HepG2 (cell line): ENCODE measurements at regions not wholly inside any gene's neighbourhood (a gene's known extent, or its start where the extent isn't known, plus 50 kb on each side); places are given as distances from the start of the nearest gene placed in this dataset.

Experiments
- CEBPB ChIP-seq: IDR thresholded peaks from 2 replicates; pipeline ENCODE4 v1.6.1; 2011; ENCODE audit warnings: low read depth, low read length, improper control_type of control experiment, borderline replicate concordance
- FOXA1 ChIP-seq, 2 experiments: fragments of 450-650 bp in 1 of 2; sonication (generic) in 1 of 2; formaldehyde crosslinking in 1 of 2; IDR thresholded peaks; 2 replicates each; pipeline versions ENCODE4 v1.4.0 to v1.6.1; 2016 to 2020; ENCODE audit warnings: missing genetic modification reagents in 1 of 2
- JUND ChIP-seq: sonication (generic); formaldehyde crosslinking; IDR thresholded peaks from 2 replicates; pipeline ENCODE4 v1.8.0; 2022; ENCODE audit warnings: mild to moderate bottlenecking, missing genetic modification reagents
- ZNF143 ChIP-seq: sonication (generic); formaldehyde crosslinking; IDR thresholded peaks from 2 replicates; pipeline ENCODE4 v1.4.0; 2020; ENCODE audit warnings: missing genetic modification reagents
- TF ChIP-seq, protein P1 (sequence below): sonication (generic); formaldehyde crosslinking; IDR thresholded peaks from 2 replicates; pipeline ENCODE4 v1.4.0; 2020; ENCODE audit warnings: missing genetic modification reagents
- TF ChIP-seq, protein P2 (sequence below): sonication (generic); formaldehyde crosslinking; IDR thresholded peaks from 2 replicates; pipeline ENCODE4 v1.5.0; 2020; ENCODE audit warnings: missing genetic modification reagents

- TF ChIP-seq, protein P1, sequence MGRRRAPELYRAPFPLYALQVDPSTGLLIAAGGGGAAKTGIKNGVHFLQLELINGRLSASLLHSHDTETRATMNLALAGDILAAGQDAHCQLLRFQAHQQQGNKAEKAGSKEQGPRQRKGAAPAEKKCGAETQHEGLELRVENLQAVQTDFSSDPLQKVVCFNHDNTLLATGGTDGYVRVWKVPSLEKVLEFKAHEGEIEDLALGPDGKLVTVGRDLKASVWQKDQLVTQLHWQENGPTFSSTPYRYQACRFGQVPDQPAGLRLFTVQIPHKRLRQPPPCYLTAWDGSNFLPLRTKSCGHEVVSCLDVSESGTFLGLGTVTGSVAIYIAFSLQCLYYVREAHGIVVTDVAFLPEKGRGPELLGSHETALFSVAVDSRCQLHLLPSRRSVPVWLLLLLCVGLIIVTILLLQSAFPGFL (CRISPR knock-in tag) = no peak
- TF ChIP-seq CEBPB (no peak), FOXA1 (IDR thresholded peaks at IDR 0.05) (no peak), FOXA1 (CRISPR knock-in tag; IDR thresholded peaks at IDR 0.05) (no peak), JUND (CRISPR knock-in tag) (no peak), ZNF143 (CRISPR knock-in tag) (no peak)
- TF ChIP-seq, protein P2, sequence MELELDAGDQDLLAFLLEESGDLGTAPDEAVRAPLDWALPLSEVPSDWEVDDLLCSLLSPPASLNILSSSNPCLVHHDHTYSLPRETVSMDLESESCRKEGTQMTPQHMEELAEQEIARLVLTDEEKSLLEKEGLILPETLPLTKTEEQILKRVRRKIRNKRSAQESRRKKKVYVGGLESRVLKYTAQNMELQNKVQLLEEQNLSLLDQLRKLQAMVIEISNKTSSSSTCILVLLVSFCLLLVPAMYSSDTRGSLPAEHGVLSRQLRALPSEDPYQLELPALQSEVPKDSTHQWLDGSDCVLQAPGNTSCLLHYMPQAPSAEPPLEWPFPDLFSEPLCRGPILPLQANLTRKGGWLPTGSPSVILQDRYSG (CRISPR knock-in tag) = no peak
These were observed 65.9 kb upstream of the HMGXB4 start for GRCh38 chr22:35191412-35191811.
